Neural cell (in vitro differentiated cells): ENCODE measurements at regions not wholly inside any gene's neighbourhood (a gene's known extent, or its start where the extent isn't known, plus 50 kb on each side); places are given as distances from the start of the nearest gene placed in this dataset.

Source experiments
- H2AFZ ChIP-seq: fragments of 200-600, 300-800 bp; sonication (generic), shearing (Covaris generic); 2 replicates; pipeline ENCODE4 v1.6.0; 2014; ENCODE audit warnings: low read depth, mild to moderate bottlenecking, antibody characterized with exemption, low read length, moderate library complexity
- H3F3A ChIP-seq: fragments of 200-600 bp; shearing (Covaris generic); 2 replicates; pipeline ENCODE4 v1.6.1; 2016; ENCODE audit warnings: mild to moderate bottlenecking, moderate library complexity, mixed read lengths, antibody characterized with exemption, low read length; ENCODE audit not compliant: insufficient read depth, poor library complexity, severe bottlenecking
- H3K27ac ChIP-seq: fragments of 200-600, 300-800 bp; sonication (generic), shearing (Covaris generic); 2 replicates; pipeline ENCODE4 v1.5.1; 2014; ENCODE audit warnings: mild to moderate bottlenecking, low read length, moderate library complexity
- H3K27me3 ChIP-seq: fragments of 300-800, 200-600 bp; sonication (generic), shearing (Covaris generic); 2 replicates; pipeline ENCODE4 v1.6.0; 2014; ENCODE audit warnings: mild to moderate bottlenecking, low read depth, low read length, moderate library complexity; ENCODE audit not compliant: insufficient read depth
- H3K36me3 ChIP-seq: fragments of 300-800, 200-600 bp; sonication (generic), shearing (Covaris generic); 2 replicates; pipeline ENCODE4 v1.5.1; 2014; ENCODE audit warnings: mild to moderate bottlenecking, antibody characterized with exemption, low read length, moderate library complexity; ENCODE audit not compliant: insufficient read depth
- H3K4me2 ChIP-seq: fragments of 300-800, 200-600 bp; sonication (generic), shearing (Covaris generic); 2 replicates; pipeline ENCODE4 v1.6.0; 2014; ENCODE audit warnings: mild to moderate bottlenecking, low read length
- H3K4me3 ChIP-seq: fragments of 300-800, 200-600 bp; sonication (generic), shearing (Covaris generic); 2 replicates; pipeline ENCODE4 v1.5.1; 2014; ENCODE audit warnings: mild to moderate bottlenecking, low read length, moderate library complexity
- H3K79me2 ChIP-seq: fragments of 200-600 bp; shearing (Covaris generic); replicated peaks from 2 replicates; pipeline ENCODE4 v1.6.0; 2014; ENCODE audit warnings: mild to moderate bottlenecking, low read length, moderate library complexity; ENCODE audit not compliant: insufficient read depth
- H3K9ac ChIP-seq: fragments of 300-800, 200-600 bp; sonication (generic), shearing (Covaris generic); 2 replicates; pipeline ENCODE4 v1.6.1; 2016; ENCODE audit warnings: mild to moderate bottlenecking, low read length, mixed read lengths
- H3K9me2 ChIP-seq: fragments of 200-600 bp; shearing (Covaris generic); 2 replicates; pipeline ENCODE4 v1.6.1; 2016; ENCODE audit warnings: mild to moderate bottlenecking, low read length, mixed read lengths; ENCODE audit not compliant: insufficient read depth
- H3K9me3 ChIP-seq: fragments of 200-600, 300-800 bp; sonication (generic), shearing (Covaris generic); 2 replicates; pipeline ENCODE4 v1.6.1; 2016; ENCODE audit warnings: mild to moderate bottlenecking, mixed run types, low read length, moderate library complexity, mixed read lengths
- H4K20me1 ChIP-seq: fragments of 200-600 bp; shearing (Covaris generic); 2 replicates; pipeline ENCODE4 v1.6.1; 2016; ENCODE audit warnings: mild to moderate bottlenecking, mixed run types; ENCODE audit not compliant: insufficient read depth
- CTCF ChIP-seq: fragments of 450-650 bp; IDR thresholded peaks from 2 replicates; pipeline ENCODE4 v1.5.1; 2014; ENCODE audit warnings: antibody characterized with exemption, mild to moderate bottlenecking, moderate library complexity; ENCODE audit not compliant: poor library complexity, severe bottlenecking
- EP300 ChIP-seq: fragments of 450-650 bp; conservative IDR thresholded peaks from 2 replicates; pipeline ENCODE4 v1.6.1; 2014; ENCODE audit warnings: antibody characterized with exemption, mild to moderate bottlenecking, moderate library complexity; ENCODE audit not compliant: poor library complexity, severe bottlenecking
- EZH2 ChIP-seq: fragments of 200-600, 300-800 bp; shearing (Covaris generic), sonication (generic); IDR thresholded peaks from 2 replicates; pipeline ENCODE4 v1.6.1; 2014; ENCODE audit warnings: antibody characterized with exemption, low read length, borderline replicate concordance, mild to moderate bottlenecking; ENCODE audit not compliant: insufficient read depth, poor library complexity, severe bottlenecking
- MXI1 ChIP-seq: fragments of 450-650 bp; conservative IDR thresholded peaks from 2 replicates; pipeline ENCODE4 v1.6.1; 2014; ENCODE audit warnings: antibody characterized with exemption, mild to moderate bottlenecking; ENCODE audit not compliant: poor library complexity, severe bottlenecking
- POLR2AphosphoS5 ChIP-seq: IDR thresholded peaks from 2 replicates; pipeline ENCODE4 v1.6.1; 2012
- RAD21 ChIP-seq: fragments of 450-650 bp; conservative IDR thresholded peaks from 2 replicates; pipeline ENCODE4 v1.6.1; 2014; ENCODE audit warnings: antibody characterized with exemption, mild to moderate bottlenecking, moderate library complexity
- REST ChIP-seq: IDR thresholded peaks from 2 replicates; pipeline ENCODE4 v1.6.1; 2012; ENCODE audit warnings: borderline replicate concordance
- SMC3 ChIP-seq: fragments of 450-650 bp; conservative IDR thresholded peaks from 2 replicates; pipeline ENCODE4 v1.6.1; 2014; ENCODE audit warnings: antibody characterized with exemption, mild to moderate bottlenecking, moderate library complexity; ENCODE audit not compliant: poor library complexity
- TAF1 ChIP-seq: IDR thresholded peaks from 2 replicates; pipeline ENCODE4 v1.6.1; 2012; ENCODE audit warnings: low read depth

- Histone ChIP-seq H3K9me2 (no peaks in the 10 kb centered on the region), H3K27ac (no peak overlapping the region), H2AFZ (no peak overlapping the region), H3K4me2 (no peak overlapping the region), H3K4me3 (no peak overlapping the region), H3K79me2 (no peaks in the 10 kb centered on the region), H3K9me3 (no peaks in the 10 kb centered on the region), H3K27me3 (no peaks in the 10 kb centered on the region), H3K9ac (no peak overlapping the region), H3K36me3 (no peaks in the 10 kb centered on the region), H3F3A (no peaks in the 10 kb centered on the region), H4K20me1 (no peaks in the 10 kb centered on the region)
- TF ChIP-seq POLR2AphosphoS5, result no peak
- TF ChIP-seq REST, result no peak
- no peak for TF ChIP-seq TAF1
- no peak for TF ChIP-seq SMC3
- no peak for TF ChIP-seq EZH2
- TF ChIP-seq RAD21, result no peak
- no peak for TF ChIP-seq EP300
- TF ChIP-seq MXI1, result no peak
- TF ChIP-seq CTCF, result no peak
Measured at GRCh38 chr2:52676056-52676455, 1091.5 kb upstream of the CHAC2 start.

GRCh38 chr2:52668724-52669123 is 1098.9 kb upstream of the CHAC2 start:
- H3K4me2 ChIP-seq, result no peak overlapping the region
- no peaks in the 10 kb centered on the region for H3K9me2 ChIP-seq
- no peak overlapping the region for H3K9ac ChIP-seq
- H3K79me2 ChIP-seq, result no peaks in the 10 kb centered on the region
- H3K9me3 ChIP-seq, result no peaks in the 10 kb centered on the region
- no peaks in the 10 kb centered on the region for H3K36me3 ChIP-seq
- H3K27ac ChIP-seq, result peak overlapping the region; percentile 66
- H3F3A ChIP-seq, result no peaks in the 10 kb centered on the region
- H3K27me3 ChIP-seq, result no peaks in the 10 kb centered on the region
- H3K4me3 ChIP-seq, result peak overlapping the region; percentile 9
- no peak overlapping the region for H2AFZ ChIP-seq
- no peak for TF ChIP-seq REST
- no peak for TF ChIP-seq TAF1
- peak; percentile 30 for TF ChIP-seq RAD21
- no peak for TF ChIP-seq SMC3
- TF ChIP-seq POLR2AphosphoS5, result peak; percentile 55
- no peak for TF ChIP-seq EZH2
- peak; percentile 84 for TF ChIP-seq EP300
- H4K20me1 ChIP-seq, result no peaks in the 10 kb centered on the region
